Activated CD4-positive, alpha-beta T cell treated with anti-CD3 and anti-CD28 coated beads, Interleukin-2, Interleukin-6, amounts not matched to agents 100 ng/mL and 50 ng/mL, durations not matched to agents 16 hours and 8 hours (primary cell): ENCODE measurements at regions not wholly inside any gene's neighbourhood (a gene's known extent, or its start where the extent isn't known, plus 50 kb on each side); places are given as distances from the start of the nearest gene placed in this dataset.

Experiments
- DNase-seq: peaks from one replicate; pipeline ENCODE4 v3.0.0-alpha.2; 2020

GRCh38 chr6:71399279-71399678 is 110.7 kb downstream of the OGFRL1 start:
- no peak for DNase-seq

DNA sequence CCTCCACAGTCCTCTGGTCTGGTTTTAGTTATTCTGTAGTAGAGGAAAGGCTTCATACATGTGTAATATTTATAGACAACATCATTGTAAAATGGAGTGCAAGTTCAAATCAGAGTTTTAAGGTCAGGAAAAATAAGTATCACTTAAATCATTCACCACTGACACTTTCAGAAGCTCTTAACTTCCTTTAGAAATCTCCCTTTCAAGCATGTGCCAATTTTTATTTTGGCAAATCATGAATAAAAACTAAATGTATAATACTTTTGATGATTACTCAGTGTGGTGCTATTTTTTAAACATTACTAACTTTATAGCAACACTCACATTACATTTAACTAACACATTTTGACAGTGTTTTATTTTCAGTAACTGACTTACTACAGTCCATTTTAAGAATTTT is 112.2 kb downstream of the OGFRL1 start:
- no peak for DNase-seq

DNA sequence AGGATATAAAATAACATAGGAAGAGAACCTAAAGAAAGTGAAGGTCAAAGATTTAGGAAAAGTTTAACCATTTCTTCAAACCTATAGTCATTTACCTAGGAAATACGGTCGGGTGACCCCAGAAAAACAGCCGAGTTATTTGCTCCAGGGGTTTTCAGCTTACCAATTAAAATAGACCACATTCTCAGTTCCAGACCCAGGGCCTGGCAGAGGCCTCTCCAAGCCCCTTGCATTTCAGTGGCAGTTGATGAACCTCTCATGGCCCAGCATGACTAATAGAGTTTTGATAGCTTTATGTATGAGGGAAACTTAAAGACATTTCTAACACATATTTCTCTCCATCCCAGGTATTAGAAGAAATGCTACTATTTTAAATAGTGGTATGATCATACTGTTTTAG is 113.5 kb downstream of the OGFRL1 start:
- no peak for DNase-seq

- no peak for DNase-seq
These were observed 115.0 kb downstream of the OGFRL1 start for GRCh38 chr6:71403422-71404134.

- no peak for DNase-seq
These were observed 115.7 kb downstream of the OGFRL1 start for GRCh38 chr6:71404145-71404966.

DNA sequence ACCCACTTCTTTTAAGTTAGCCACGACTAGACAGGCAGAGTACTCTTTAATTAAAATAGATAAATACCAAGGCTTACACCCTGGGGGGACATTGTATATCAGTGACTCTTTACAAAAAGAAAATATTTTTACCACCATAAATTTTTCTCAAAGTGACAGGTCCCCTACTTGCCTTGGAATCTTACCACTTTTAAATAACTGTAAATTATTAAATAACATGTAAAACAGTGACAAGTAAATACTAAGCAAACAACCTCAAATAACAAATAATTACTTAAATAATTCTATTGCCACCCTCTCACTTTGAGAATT is 116.3 kb downstream of the OGFRL1 start:
- DNase-seq = no peak

- no peak for DNase-seq
These were observed 116.8 kb downstream of the OGFRL1 start for GRCh38 chr6:71405416-71405815.

- no peak for DNase-seq
These were observed 118.6 kb downstream of the OGFRL1 start for GRCh38 chr6:71406865-71407860.

GRCh38 chr6:71408787-71409723 is 120.4 kb downstream of the OGFRL1 start:
- DNase-seq = no peak

DNA sequence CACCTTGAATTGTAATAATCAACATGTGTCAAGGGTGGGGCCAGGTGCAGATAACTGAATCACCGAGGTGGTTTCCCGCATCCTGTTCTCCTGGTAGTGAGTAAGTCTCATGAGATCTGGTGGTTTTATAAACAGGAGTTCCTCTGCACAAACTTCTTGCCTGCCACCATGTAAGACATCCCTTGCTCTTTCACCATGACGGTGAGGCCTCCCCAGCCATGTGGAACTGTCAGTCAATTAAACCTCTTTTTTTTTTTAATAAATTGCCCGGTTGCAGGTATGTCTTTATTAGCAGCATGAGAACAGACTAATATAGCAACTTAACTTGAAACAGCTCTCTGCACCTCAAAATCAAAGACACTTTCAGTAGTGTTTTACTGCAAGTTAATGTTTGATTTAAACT is 121.6 kb downstream of the OGFRL1 start:
- DNase-seq = no peak

DNA sequence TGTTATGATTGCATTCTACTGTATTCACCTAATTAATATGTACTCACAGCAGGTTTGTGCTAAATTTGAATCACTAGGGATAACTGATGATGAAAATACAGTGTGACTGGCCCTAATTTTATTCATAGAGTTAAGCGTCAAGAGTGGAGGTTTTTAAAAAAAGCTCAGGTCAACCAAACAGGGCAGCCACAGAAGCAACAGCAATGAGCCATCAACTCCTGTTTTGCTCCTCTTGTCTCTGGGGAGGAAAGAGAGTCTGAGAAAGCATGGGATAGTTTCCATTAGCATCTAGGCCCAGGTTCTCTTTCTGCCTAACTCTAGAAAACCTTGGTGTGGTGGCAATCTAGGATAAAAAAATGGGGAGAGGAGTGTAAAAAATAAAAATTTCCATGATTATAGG is 122.1 kb downstream of the OGFRL1 start:
- DNase-seq = no peak

GRCh38 chr6:71411882-71412281 is 123.3 kb downstream of the OGFRL1 start:
- no peak for DNase-seq

DNA sequence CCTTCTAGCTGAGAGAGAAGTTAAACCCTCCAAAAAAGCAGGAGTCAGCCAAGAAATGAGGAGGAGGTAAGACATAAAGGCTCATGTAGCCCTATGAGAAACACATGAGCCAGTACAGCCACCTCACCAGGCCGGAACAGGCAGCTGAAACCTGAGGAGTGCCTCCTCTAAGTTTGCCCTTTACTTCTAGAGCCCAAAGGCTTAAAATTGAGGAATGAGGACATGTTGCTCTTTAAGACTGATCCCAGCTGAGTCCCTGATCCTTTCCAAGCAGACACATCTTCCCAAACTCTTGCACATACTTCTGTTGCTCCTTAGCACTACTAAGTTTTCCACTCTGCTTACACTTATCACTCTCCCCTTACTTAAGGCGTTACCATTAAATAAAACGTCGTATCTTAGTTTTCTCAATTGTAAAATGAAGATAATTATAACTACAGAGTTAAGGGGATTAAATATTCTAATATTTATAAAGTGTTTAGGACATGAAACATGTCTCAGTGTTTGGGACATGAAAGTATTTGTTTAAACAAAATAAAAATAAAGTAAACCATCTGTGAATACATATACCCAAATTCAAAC is 124.0 kb downstream of the OGFRL1 start:
- no peak for DNase-seq

DNA sequence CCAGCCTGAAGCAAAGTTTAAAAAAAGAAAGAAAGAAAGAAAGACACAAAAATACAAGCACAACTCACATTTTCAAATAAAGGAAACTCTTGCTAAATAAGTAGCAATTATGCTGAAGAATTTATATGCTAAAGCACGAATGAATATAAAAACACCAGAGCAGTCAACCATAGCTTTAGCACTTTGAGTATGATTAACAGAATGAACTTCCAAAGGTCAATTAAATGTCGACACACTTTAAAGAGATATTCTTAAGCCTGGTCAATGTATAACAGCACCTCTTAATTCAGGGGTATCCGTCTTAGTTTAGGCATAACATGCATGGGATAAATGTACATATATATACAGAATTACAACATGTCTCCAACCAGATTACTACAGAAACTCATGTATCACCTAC is 125.9 kb downstream of the OGFRL1 start:
- no peak for DNase-seq

- no peak for DNase-seq
These were observed 130.8 kb downstream of the OGFRL1 start for GRCh38 chr6:71419217-71420094.

DNA sequence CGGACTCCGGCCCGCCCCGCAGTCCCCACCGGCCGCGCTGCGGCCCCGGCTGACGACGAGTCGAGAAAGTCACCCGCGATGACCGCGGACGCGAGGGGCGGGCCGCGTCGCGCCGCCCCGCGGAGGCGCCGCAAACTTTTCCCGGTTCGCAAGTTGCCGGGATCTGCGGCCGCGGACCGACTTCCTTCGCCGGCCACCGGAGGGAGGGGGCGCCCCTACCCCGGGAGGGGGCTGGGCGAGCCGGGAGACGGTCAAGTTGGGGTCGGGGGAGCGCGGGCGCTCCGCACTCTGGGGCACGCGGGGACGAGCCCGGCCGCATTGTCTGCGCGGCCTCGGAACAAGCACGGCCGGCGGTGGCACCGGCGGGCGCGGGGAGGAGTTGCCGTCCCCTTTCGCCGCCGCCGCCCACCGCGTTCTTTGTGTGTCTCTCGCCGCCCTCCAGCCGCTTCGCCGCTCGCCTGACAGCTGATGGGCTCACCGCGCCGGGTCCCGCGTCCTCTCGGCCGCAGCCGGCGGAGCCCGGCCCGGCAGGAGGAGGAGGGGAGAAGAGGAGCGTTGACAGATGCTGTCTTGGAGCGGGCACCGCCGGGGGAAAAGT is 131.6 kb downstream of the OGFRL1 start:
- DNase-seq = no peak

GRCh38 chr6:71420693-71421328 is 132.2 kb downstream of the OGFRL1 start:
- DNase-seq = peak; percentile 39

DNA sequence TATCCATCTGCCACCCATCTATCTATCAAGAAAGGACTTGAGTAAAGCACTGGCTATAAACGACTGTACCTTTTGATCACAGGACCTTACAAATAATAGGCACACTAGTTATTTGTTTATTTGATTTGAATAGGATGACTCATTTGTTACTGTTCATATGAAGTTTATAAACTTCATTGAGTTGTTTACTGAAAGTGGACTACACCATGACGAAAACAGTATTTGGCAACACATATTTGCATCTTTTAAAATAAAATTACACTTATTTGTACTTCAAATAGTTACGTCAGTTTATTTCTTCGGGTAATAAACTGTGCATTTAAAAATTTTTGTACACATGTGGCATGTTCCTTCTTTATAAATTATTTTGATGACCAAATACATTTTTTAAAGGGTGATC is 133.0 kb downstream of the OGFRL1 start:
- DNase-seq = no peak

DNA sequence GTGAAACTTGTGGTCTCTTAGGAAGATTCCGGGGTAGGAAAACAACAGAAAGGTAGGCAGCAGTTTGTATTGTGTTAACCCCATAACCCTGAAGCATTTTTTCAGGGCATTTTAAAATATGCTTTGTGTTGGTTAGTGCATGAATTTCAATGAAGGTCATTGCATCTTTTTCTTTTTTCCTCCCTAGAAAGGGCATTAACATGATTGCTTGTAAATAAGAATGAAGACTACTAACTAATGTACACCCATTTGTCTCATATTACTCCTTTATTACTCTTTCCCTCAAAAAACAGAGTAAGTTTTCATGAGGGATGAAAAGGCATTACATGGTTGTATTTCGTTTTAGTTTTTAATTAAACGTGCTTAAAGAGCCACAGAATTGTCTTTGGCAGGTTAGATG is 141.4 kb downstream of the OGFRL1 start:
- DNase-seq = no peak

- DNase-seq = no peak
These were observed 144.8 kb downstream of the OGFRL1 start for GRCh38 chr6:71433441-71433840.
